GM12878 (cell line): ENCODE measurements at regions not wholly inside any gene's neighbourhood (a gene's known extent, or its start where the extent isn't known, plus 50 kb on each side); places are given as distances from the start of the nearest gene placed in this dataset.

ENCODE experiments used
- ASH2L ChIP-seq: fragments of 300-600, 200-600 bp; sonication (generic); IDR thresholded peaks from 2 replicates; pipeline ENCODE4 v1.6.1; 2017; ENCODE audit warnings: low read depth, mild to moderate bottlenecking, borderline replicate concordance
- ATF7 ChIP-seq: fragments of 450-650 bp; IDR thresholded peaks from 2 replicates; pipeline ENCODE4 v1.6.1; 2016; ENCODE audit warnings: low read depth, mild to moderate bottlenecking
- BMI1 ChIP-seq: fragments of 450-650 bp; IDR thresholded peaks from 2 replicates; pipeline ENCODE4 v1.6.1; 2016; ENCODE audit warnings: mild to moderate bottlenecking, moderate library complexity, borderline replicate concordance
- JUND ChIP-seq: IDR thresholded peaks from 2 replicates; pipeline ENCODE4 v1.6.1; 2012; ENCODE audit warnings: low read depth, mild to moderate bottlenecking, low read length, improper control_type of control experiment, moderate library complexity
- KLF5 ChIP-seq: fragments of 450-650 bp; IDR thresholded peaks from 2 replicates; pipeline ENCODE4 v1.6.1; 2014; ENCODE audit warnings: mild to moderate bottlenecking; ENCODE audit not compliant: partially characterized antibody
- MEF2A ChIP-seq: IDR thresholded peaks from 2 replicates; pipeline ENCODE4 v1.6.1; 2011; ENCODE audit warnings: low read depth, mild to moderate bottlenecking, low read length, moderate library complexity; ENCODE audit not compliant: insufficient read depth
- MXI1 ChIP-seq: fragments of 150-350 bp; IDR thresholded peaks from 2 replicates; pipeline ENCODE4 v1.6.1; 2011; ENCODE audit warnings: low read depth, mild to moderate bottlenecking, inconsistent platforms, low read length, improper control_type of control experiment
- POLR2AphosphoS2 ChIP-seq: IDR thresholded peaks from 2 replicates; pipeline ENCODE4 v1.6.1; 2011; ENCODE audit warnings: low read depth, mild to moderate bottlenecking, low read length, improper control_type of control experiment, moderate library complexity
- POLR2AphosphoS5 ChIP-seq: IDR thresholded peaks from 2 replicates; pipeline ENCODE4 v1.6.1; 2011; ENCODE audit warnings: mild to moderate bottlenecking, low read length, inconsistent platforms
- RFX5 ChIP-seq: IDR thresholded peaks from 2 replicates; pipeline ENCODE4 v1.6.1; 2011; ENCODE audit warnings: low read depth, low read length, improper control_type of control experiment
- SMARCA5 ChIP-seq: fragments of 450-650 bp; IDR thresholded peaks from 2 replicates; pipeline ENCODE4 v1.6.1; 2017; ENCODE audit warnings: mild to moderate bottlenecking
- TCF7 ChIP-seq: IDR thresholded peaks from 2 replicates; pipeline ENCODE4 v1.6.1; 2014; ENCODE audit warnings: antibody characterized with exemption, borderline replicate concordance
- ZNF207 ChIP-seq: fragments of 450-650 bp; IDR thresholded peaks from 2 replicates; pipeline ENCODE4 v1.6.1; 2014; ENCODE audit warnings: antibody characterized with exemption, mild to moderate bottlenecking, borderline replicate concordance
- ZNF24 ChIP-seq: fragments of 450-650 bp; IDR thresholded peaks from 2 replicates; pipeline ENCODE4 v1.6.1; 2017; ENCODE audit warnings: antibody characterized with exemption, mild to moderate bottlenecking
- TF ChIP-seq, protein P1 (sequence below): IDR thresholded peaks from 2 replicates; pipeline ENCODE4 v1.6.1; 2011; ENCODE audit warnings: borderline replicate concordance, low read depth, mild to moderate bottlenecking, moderate library complexity, low read length; ENCODE audit not compliant: insufficient read depth, poor library complexity, severe bottlenecking
- TF ChIP-seq, protein P2 (sequence below): IDR thresholded peaks from 2 replicates; pipeline ENCODE4 v1.6.1; 2011; ENCODE audit warnings: borderline replicate concordance, low read depth, mild to moderate bottlenecking, moderate library complexity, mixed read lengths, low read length; ENCODE audit not compliant: insufficient read depth; ENCODE audit errors: extremely low read length
- TF ChIP-seq, protein P3 (sequence below): fragments of 450-650 bp; IDR thresholded peaks from 2 replicates; pipeline ENCODE4 v1.6.1; 2014; ENCODE audit warnings: mild to moderate bottlenecking
- TF ChIP-seq, protein P4 (sequence below): fragments of 450-650 bp; IDR thresholded peaks from 2 replicates; pipeline ENCODE4 v1.6.1; 2016; ENCODE audit warnings: mild to moderate bottlenecking
- TF ChIP-seq, protein P5 (sequence below): IDR thresholded peaks from 2 replicates; pipeline ENCODE4 v1.6.1; 2011; ENCODE audit warnings: low read depth, mild to moderate bottlenecking, low read length, moderate library complexity, borderline replicate concordance; ENCODE audit errors: extremely low read depth
- TF ChIP-seq, protein P6 (sequence below): fragments of 450-650 bp; IDR thresholded peaks from 2 replicates; pipeline ENCODE4 v1.6.1; 2017; ENCODE audit warnings: low read depth, mild to moderate bottlenecking, moderate library complexity
- TF ChIP-seq, protein P7 (sequence below): fragments of 450-650 bp; IDR thresholded peaks from 2 replicates; pipeline ENCODE4 v1.6.1; 2017; ENCODE audit warnings: borderline replicate concordance

DNA sequence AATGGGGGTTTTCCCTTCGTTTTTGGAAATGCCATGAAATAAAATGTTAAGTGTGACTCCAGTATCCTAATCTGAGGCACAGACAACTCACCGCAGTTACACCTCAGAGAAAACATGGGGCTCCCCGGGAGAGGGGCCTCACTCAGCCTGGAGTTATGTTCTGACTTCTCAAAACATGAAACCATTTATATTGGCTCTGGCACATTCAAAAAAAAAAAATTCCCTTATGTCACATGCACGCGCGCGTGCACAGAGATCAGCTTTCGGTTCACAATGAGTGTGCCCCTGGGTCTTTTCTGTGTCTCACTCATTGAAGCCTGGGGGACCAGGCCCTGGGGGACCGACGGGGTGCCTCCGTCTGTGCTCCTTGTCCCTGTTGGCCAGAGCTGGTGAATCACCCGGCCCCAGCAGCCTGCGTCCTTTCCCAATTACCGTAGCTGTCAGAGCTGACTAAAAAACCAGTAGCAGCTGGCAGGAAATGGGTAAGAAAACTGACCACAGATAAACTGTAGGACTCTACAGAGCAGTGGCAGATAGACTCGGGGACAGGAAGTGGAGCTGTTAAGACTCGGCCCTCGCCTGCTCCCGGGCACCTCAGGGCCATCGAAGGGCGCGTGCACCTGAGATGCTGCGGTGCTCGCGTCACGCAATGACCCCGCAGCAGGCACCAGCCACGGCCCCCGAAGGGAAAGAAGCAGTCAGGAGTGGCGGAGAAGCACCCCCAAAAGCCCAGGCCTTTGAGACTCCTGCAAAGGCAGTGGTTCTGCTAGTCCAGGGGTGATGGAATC, 138.3 kb upstream of the ID2 start (continued):
- TF ChIP-seq, protein P1, sequence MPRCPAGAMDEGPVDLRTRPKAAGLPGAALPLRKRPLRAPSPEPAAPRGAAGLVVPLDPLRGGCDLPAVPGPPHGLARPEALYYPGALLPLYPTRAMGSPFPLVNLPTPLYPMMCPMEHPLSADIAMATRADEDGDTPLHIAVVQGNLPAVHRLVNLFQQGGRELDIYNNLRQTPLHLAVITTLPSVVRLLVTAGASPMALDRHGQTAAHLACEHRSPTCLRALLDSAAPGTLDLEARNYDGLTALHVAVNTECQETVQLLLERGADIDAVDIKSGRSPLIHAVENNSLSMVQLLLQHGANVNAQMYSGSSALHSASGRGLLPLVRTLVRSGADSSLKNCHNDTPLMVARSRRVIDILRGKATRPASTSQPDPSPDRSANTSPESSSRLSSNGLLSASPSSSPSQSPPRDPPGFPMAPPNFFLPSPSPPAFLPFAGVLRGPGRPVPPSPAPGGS: peak; percentile 90
- no peak for TF ChIP-seq RFX5
- peak; percentile 93 for TF ChIP-seq ZNF207
- TF ChIP-seq, protein P2, sequence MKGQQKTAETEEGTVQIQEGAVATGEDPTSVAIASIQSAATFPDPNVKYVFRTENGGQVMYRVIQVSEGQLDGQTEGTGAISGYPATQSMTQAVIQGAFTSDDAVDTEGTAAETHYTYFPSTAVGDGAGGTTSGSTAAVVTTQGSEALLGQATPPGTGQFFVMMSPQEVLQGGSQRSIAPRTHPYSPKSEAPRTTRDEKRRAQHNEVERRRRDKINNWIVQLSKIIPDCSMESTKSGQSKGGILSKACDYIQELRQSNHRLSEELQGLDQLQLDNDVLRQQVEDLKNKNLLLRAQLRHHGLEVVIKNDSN: no peak
- TF ChIP-seq, protein P3, sequence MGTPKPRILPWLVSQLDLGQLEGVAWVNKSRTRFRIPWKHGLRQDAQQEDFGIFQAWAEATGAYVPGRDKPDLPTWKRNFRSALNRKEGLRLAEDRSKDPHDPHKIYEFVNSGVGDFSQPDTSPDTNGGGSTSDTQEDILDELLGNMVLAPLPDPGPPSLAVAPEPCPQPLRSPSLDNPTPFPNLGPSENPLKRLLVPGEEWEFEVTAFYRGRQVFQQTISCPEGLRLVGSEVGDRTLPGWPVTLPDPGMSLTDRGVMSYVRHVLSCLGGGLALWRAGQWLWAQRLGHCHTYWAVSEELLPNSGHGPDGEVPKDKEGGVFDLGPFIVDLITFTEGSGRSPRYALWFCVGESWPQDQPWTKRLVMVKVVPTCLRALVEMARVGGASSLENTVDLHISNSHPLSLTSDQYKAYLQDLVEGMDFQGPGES: no peak
- TF ChIP-seq TCF7: peak; percentile 57; the same call in 1 of the 2 replicates
- TF ChIP-seq, protein P4, sequence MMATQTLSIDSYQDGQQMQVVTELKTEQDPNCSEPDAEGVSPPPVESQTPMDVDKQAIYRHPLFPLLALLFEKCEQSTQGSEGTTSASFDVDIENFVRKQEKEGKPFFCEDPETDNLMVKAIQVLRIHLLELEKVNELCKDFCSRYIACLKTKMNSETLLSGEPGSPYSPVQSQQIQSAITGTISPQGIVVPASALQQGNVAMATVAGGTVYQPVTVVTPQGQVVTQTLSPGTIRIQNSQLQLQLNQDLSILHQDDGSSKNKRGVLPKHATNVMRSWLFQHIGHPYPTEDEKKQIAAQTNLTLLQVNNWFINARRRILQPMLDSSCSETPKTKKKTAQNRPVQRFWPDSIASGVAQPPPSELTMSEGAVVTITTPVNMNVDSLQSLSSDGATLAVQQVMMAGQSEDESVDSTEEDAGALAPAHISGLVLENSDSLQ: no peak
- peak; percentile 57; the same call in 1 of the 2 replicates for TF ChIP-seq POLR2AphosphoS5
- TF ChIP-seq, protein P5, sequence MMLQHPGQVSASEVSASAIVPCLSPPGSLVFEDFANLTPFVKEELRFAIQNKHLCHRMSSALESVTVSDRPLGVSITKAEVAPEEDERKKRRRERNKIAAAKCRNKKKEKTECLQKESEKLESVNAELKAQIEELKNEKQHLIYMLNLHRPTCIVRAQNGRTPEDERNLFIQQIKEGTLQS: no peak
- peak; percentile 43; the same call in 1 of the 2 replicates for TF ChIP-seq SMARCA5
- TF ChIP-seq ASH2L: 0 out of 2 replicates have a peak, but pooled peaks have one; percentile 80
- no peak for TF ChIP-seq MXI1
- TF ChIP-seq MEF2A: peak; percentile 73
- TF ChIP-seq, protein P6, sequence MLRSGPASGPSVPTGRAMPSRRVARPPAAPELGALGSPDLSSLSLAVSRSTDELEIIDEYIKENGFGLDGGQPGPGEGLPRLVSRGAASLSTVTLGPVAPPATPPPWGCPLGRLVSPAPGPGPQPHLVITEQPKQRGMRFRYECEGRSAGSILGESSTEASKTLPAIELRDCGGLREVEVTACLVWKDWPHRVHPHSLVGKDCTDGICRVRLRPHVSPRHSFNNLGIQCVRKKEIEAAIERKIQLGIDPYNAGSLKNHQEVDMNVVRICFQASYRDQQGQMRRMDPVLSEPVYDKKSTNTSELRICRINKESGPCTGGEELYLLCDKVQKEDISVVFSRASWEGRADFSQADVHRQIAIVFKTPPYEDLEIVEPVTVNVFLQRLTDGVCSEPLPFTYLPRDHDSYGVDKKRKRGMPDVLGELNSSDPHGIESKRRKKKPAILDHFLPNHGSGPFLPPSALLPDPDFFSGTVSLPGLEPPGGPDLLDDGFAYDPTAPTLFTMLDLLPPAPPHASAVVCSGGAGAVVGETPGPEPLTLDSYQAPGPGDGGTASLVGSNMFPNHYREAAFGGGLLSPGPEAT: peak; percentile 95
- peak; percentile 89 for TF ChIP-seq ATF7
- TF ChIP-seq, protein P7, sequence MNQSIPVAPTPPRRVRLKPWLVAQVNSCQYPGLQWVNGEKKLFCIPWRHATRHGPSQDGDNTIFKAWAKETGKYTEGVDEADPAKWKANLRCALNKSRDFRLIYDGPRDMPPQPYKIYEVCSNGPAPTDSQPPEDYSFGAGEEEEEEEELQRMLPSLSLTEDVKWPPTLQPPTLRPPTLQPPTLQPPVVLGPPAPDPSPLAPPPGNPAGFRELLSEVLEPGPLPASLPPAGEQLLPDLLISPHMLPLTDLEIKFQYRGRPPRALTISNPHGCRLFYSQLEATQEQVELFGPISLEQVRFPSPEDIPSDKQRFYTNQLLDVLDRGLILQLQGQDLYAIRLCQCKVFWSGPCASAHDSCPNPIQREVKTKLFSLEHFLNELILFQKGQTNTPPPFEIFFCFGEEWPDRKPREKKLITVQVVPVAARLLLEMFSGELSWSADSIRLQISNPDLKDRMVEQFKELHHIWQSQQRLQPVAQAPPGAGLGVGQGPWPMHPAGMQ: no peak
- TF ChIP-seq ZNF24: peak; percentile 65
- TF ChIP-seq JUND: peak; percentile 60
- peak; percentile 71 for TF ChIP-seq KLF5
- TF ChIP-seq BMI1: peak; percentile 51; the same call in 1 of the 2 replicates
- no peak for TF ChIP-seq POLR2AphosphoS2
